Activated naive CD4-positive, alpha-beta T cell treated with anti-CD3 and anti-CD28 coated beads for 36 hours (primary cell): ENCODE measurements at regions not wholly inside any gene's neighbourhood (a gene's known extent, or its start where the extent isn't known, plus 50 kb on each side); places are given as distances from the start of the nearest gene placed in this dataset.
A peak's percentile ranks its signal among the peaks of the same experiment; 100 is the strongest.
"Not testable (repeated sequence)": the region's sequence is repeated elsewhere in the genome, so short reads cannot be mapped to it uniquely, and the experiment has no call there.

Source experiments
- CTCF ChIA-PET: fragments of 350-600 bp; sonication (Branson Sonifier 250); formaldehyde crosslinking; loops from one replicate; lab custom pipeline; 2021; ENCODE audit warnings: antibody characterized with exemption; lab: Charles Lee
- DNase-seq: peaks from one replicate; pipeline ENCODE4 v3.0.0-alpha.2; 2020
- H3K27ac Mint-ChIP-seq: one replicate; pipeline ENCODE4 v1.8.0; 2021; ENCODE audit warnings: mild to moderate bottlenecking, mixed read lengths
- H3K27me3 Mint-ChIP-seq: one replicate; pipeline ENCODE4 v1.8.0; 2021; ENCODE audit warnings: low read depth, mixed read lengths
- H3K36me3 Mint-ChIP-seq: one replicate; pipeline ENCODE4 v1.8.0; 2021; ENCODE audit warnings: low read depth, mixed read lengths
- H3K4me1 Mint-ChIP-seq: one replicate; pipeline ENCODE4 v1.8.0; 2021; ENCODE audit warnings: low read depth, mixed read lengths
- H3K4me3 Mint-ChIP-seq: one replicate; pipeline ENCODE4 v1.8.0; 2021; ENCODE audit warnings: mild to moderate bottlenecking, moderate library complexity, mixed read lengths
- H3K9me3 Mint-ChIP-seq: one replicate; pipeline ENCODE4 v1.8.0; 2021; ENCODE audit warnings: mixed read lengths
- intact Hi-C: fragments of 100-400 bp; cut with micrococcal nuclease; formaldehyde crosslinking; loops from one replicate; pipeline ENCODE4 v1.15.1; 2023

DNA sequence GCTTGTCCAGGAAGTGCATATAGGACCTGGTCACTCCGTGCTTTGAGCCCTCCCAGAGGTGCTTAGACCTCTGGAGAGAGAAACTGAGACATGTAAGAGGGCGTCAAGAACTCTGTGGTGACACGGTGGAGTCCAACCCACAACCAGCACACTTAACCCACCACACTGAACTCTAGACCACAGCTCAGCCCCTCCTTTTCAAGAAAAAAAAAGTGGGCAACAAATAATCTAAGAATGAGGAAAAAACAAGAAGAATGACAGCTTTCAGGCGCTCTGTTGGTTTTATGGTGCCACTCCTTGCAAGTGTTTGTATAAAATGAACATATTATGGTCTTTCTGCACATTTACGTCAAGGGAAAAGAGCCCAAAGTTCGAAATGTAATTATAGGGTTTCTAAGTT, 50.2 kb upstream of the SNAPC3 start:
- CTCF ChIA-PET, result interaction anchor here (0.7 kb wide), 1 partner anchor 44 kb away, joined by 4 read pairs; no protein-coding TSS in a partner anchor
- no peak overlapping the region for H3K4me3 Mint-ChIP-seq
- no peak for DNase-seq
- intact Hi-C loops, result no loop called here
- H3K9me3 Mint-ChIP-seq, result peaks cover 5% of the 10 kb centered on the region
- H3K27me3 Mint-ChIP-seq, result no peaks in the 10 kb centered on the region
- H3K36me3 Mint-ChIP-seq, result no peaks in the 10 kb centered on the region
- no peaks in the 10 kb centered on the region for H3K4me1 Mint-ChIP-seq
- no peak overlapping the region for H3K27ac Mint-ChIP-seq

DNA sequence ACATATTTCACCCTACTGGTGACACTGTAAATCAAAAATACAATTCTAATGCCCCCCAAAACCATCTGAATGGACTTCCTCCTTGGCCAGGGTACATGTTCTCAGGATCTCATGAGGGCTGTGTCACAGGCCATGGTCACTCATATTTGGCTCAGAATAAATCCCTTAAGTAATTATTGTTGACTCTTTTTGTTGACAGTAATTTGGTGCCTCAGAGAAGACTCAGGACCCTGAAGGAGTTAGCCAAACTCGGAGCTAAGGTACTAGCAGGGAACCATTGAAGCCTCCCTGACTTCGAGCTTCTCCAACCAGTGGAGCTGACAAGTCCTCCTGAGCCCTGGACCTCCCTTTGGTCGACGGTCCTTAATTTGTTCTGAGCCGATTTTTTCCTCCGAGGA, 51.2 kb upstream of the SNAPC3 start:
- H3K27ac Mint-ChIP-seq, result no peak overlapping the region
- intact Hi-C loops, result no loop called here
- H3K4me1 Mint-ChIP-seq, result no peaks in the 10 kb centered on the region
- DNase-seq, result no peak
- no peaks in the 10 kb centered on the region for H3K36me3 Mint-ChIP-seq
- H3K4me3 Mint-ChIP-seq, result no peak overlapping the region
- CTCF ChIA-PET, result interaction anchor here (0.5 to 1.3 kb wide), 2 partner anchors 16 to 134 kb away, joined by 3 read pairs; no protein-coding TSS in a partner anchor
- no peaks in the 10 kb centered on the region for H3K27me3 Mint-ChIP-seq
- H3K9me3 Mint-ChIP-seq, result peaks cover 5% of the 10 kb centered on the region

DNA sequence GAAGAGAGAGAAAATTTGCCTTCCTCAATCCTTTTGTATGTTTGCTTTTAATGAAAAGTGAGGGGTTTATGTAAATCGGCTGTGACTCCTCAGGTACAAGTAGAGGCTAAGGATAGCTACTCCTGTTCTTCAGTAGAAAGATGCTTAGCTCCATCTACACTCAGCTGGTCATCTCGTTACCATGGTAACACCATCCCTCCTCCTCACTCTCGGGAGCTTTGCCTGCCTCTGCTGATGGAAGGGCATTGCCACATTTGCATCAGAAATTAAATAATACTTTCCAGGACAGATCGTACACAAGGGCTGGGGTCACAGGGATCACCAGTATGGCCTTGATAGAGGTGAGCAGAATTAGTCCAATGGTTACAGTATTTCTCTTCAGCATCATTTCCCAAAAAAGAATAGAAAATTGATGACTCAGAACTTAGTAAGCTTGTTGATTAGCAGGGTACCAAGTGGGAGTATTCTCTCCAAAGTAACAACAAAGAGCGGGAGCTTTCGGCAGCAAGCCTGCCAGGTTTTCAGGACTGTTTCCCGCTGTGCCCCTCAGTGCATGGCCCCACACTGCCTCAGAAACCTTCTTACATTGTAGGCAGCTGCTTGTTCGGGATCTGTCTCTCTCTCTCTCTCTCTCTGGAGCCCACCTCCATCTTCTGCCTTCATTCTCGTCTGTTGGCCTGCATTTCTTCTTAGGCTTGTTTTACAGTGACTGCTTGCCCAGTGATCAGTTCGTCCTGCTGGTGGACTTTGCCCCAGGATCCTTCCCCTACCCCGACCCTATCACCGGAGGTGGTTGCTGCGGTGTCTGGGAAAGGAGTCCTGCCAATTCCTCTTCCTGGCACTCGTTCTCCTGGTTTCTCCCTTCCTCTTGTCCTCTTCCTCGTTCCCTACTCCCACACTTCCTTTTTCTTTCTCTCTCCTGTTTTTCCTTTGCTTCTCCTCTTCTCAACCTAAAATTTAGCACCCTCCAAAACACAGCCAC, 51.9 kb upstream of the SNAPC3 start:
- CTCF ChIA-PET, result interaction anchor here (0.5 to 1.3 kb wide), 4 partner anchors 16 to 162 kb away, joined by 3 read pairs; no protein-coding TSS in a partner anchor

DNA sequence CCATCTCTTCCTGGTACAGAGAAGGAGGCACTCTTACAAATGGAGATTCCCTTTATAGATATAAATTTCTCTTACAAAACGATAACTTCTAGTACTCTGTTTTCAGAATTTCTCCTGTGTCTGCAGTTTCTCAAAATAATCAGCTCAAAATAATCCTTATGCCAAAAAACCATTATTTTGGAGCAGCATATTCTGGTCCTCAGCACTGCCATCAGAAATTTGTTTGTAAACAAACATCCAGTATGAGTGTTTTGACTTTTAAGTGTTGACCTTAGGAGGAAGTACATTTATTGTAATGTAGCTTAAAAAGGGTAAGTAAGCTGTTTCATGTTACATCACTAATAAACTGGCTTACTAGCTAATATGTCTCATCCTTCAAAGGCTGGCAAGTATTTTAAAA, 52.8 kb upstream of the SNAPC3 start:
- no peak for DNase-seq
- CTCF ChIA-PET, result interaction anchor here (0.8 to 1.3 kb wide), 3 partner anchors 15 to 163 kb away, joined by 3 read pairs; no protein-coding TSS in a partner anchor
- H3K36me3 Mint-ChIP-seq, result no peaks in the 10 kb centered on the region
- intact Hi-C loops, result no loop called here
- H3K27ac Mint-ChIP-seq, result no peak overlapping the region
- no peaks in the 10 kb centered on the region for H3K4me1 Mint-ChIP-seq
- H3K4me3 Mint-ChIP-seq, result no peak overlapping the region
- H3K9me3 Mint-ChIP-seq, result no peaks in the 10 kb centered on the region
- no peaks in the 10 kb centered on the region for H3K27me3 Mint-ChIP-seq

More for the DNA sequence above, 51.9 kb upstream of the SNAPC3 start:
- Mint-ChIP-seq H3K4me1 (no peaks in the 10 kb centered on the region), H3K4me3 (no peak overlapping the region), H3K9me3 (peaks cover 1% of the 10 kb centered on the region), H3K27ac (no peak overlapping the region), H3K36me3 (no peaks in the 10 kb centered on the region), H3K27me3 (no peaks in the 10 kb centered on the region)
- intact Hi-C loops, result no loop called here
- no peak for DNase-seq

DNA sequence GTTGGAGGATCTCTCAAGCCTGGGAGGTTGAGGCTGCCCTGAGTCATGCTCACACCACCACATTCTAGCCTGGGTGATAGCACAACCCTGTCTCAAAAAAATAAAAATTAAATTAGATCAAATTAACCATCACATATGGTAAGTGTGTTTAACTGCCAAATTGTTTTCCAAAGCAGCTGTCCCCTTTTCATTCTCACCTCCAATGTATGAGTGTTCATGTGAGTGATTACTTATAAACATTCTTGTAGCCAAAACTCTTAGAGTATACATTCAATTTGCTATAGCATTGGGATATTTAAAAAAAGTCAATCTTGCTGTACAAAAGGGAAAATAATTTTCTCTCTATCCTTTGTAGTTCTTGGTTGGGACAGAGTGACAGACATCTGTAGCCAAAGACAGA, 53.4 kb upstream of the SNAPC3 start:
- intact Hi-C loops, result no loop called here
- Mint-ChIP-seq H3K27me3 (no peaks in the 10 kb centered on the region), H3K4me3 (no peak overlapping the region), H3K4me1 (no peaks in the 10 kb centered on the region), H3K36me3 (no peaks in the 10 kb centered on the region), H3K27ac (no peak overlapping the region), H3K9me3 (no peaks in the 10 kb centered on the region)
- CTCF ChIA-PET, result interaction anchor here (1.0 kb wide), 1 partner anchor 265 kb away, joined by 3 read pairs; no protein-coding TSS in a partner anchor
- no peak for DNase-seq

DNA sequence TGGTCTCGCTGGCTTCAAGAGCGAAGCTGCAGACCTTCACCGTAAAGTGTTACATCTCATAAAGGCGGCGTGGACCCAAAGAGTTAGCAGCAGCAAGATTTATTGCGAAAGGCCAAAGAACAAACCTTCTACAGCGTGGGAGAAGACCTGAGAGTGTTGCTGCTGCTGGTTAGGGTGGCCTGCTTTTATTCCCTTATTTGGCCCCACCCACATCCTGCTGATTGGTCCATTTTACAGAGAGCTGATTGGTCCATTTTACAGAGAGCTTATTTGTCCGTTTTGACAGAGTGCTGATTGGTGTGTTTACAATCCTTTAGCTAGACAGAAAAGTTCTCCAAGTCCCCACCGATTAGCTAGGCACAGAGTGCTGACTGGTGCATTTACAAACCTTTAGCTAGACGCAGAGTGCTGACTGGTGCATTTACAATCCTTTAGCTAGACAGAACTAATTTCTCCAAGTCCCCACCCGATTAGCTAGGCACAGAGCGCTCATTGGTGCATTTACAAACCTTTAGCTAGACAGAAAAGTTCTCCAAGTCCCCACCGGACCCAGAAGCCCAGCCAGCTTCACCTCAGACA, 57.6 kb upstream of the SNAPC3 start:
- H3K27ac Mint-ChIP-seq, H3K4me3 Mint-ChIP-seq, H3K36me3 Mint-ChIP-seq, H3K4me1 Mint-ChIP-seq, intact Hi-C loops, DNase-seq, H3K9me3 Mint-ChIP-seq, H3K27me3 Mint-ChIP-seq: not testable (repeated sequence)
- CTCF ChIA-PET, result interaction anchor here (0.7 to 1.3 kb wide), 2 partner anchors 54 to 418 kb away, joined by 3 to 4 read pairs; no protein-coding TSS in a partner anchor

DNA sequence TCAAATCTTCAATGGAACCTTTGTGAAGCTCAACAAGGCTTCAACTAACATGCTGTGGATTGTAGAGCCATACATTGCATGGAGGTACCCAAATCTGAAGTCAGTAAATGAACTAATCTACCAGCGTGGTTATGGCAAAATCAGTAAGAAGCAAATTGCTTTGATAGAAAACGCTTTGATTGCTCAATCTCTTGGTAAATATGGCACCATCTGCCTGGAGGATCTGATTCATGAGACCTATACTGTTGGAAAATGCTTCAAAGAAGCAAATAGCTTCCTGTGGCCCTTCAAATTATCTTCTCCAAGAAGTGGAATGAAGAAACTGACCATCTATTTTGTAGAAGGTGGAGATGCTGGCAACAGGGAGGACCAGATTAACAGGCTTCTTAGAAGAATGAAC, 54.7 kb upstream of the TTC39B start:
- Mint-ChIP-seq H3K27ac (no peak overlapping the region), H3K36me3 (no peaks in the 10 kb centered on the region), H3K4me3 (no peak overlapping the region), H3K9me3 (no peaks in the 10 kb centered on the region), H3K4me1 (no peaks in the 10 kb centered on the region), H3K27me3 (no peaks in the 10 kb centered on the region)
- intact Hi-C loops, result no loop called here
- CTCF ChIA-PET, result interaction anchor here (0.6 to 1.2 kb wide), 4 partner anchors 91 to 356 kb away, joined by 3 to 7 read pairs (median 4); no protein-coding TSS in a partner anchor
- no peak for DNase-seq

DNA sequence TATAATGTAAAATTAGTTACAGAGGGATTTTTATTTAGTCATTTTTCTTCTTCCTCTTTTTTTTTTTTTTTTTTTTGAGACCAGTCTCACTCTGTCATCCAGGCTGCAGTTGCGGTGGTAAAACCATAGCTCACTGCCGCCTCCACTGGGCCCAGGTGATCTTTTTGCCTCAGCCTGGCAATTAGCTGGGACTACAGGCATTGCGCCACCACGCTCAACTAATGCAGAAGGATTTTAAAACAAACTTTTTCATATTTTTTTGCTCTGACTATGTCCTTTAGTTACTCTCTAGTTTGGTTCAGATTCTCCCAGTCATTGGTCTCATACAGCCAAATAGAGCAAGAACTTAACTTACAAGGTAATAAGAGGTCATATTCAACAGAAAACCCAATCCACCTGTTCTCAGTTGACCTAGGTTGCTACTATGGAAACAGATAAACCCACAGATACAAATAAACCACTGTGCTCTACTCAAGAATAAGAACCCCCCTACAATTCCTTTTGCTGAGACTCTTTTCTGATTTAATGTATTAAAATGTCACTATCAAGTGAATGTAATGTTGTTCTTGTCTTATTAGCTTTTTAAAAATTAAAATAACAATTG, 50.1 kb upstream of the TTC39B start:
- H3K4me3 Mint-ChIP-seq, result no peak overlapping the region
- intact Hi-C loops, result loop anchor here (1.0 kb wide), 2 partner anchors 65 to 146 kb away; partner anchors contain the start of gene SNAPC3
- H3K36me3 Mint-ChIP-seq, result no peaks in the 10 kb centered on the region
- H3K9me3 Mint-ChIP-seq, result no peaks in the 10 kb centered on the region
- H3K27ac Mint-ChIP-seq, result no peak overlapping the region
- peak; percentile 62 for DNase-seq
- H3K27me3 Mint-ChIP-seq, result no peaks in the 10 kb centered on the region
- CTCF ChIA-PET, result interaction anchor here (0.6 to 0.9 kb wide), 3 partner anchors 11 to 261 kb away, joined by 3 to 5 read pairs (median 5); no protein-coding TSS in a partner anchor
- H3K4me1 Mint-ChIP-seq, result peaks cover 9% of the 10 kb centered on the region
